NOMO-1 (cell line): ENCODE measurements at regions not wholly inside any gene's neighbourhood (a gene's known extent, or its start where the extent isn't known, plus 50 kb on each side); places are given as distances from the start of the nearest gene placed in this dataset.

ENCODE experiments used
- DNase-seq, 2 experiments: peaks; one replicate each; lab custom pipeline; 2025; ENCODE audit not compliant: unreplicated experiment in 2 of 2; lab: John Stamatoyannopoulos, UW

DNA sequence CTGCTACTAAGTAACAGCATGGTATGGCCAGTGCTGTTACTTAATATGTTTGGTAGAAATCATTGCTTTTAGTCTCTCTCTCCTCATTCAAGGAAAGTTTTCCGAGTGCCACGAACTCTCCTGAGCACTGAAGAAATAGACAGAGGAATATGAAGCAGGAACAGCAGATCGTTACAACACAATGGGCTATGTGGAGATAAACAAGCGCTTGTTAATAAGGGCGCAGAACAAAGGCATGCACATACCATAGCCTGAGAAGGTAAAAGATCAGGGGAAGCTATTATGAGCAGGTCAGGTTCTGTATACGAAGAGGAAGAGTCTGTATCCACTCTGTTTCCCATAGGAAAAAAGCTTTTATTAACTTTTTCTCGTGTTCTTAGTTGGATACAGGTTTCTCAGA, 156.2 kb upstream of the CPNE8 start:
- no peak for DNase-seq

DNA sequence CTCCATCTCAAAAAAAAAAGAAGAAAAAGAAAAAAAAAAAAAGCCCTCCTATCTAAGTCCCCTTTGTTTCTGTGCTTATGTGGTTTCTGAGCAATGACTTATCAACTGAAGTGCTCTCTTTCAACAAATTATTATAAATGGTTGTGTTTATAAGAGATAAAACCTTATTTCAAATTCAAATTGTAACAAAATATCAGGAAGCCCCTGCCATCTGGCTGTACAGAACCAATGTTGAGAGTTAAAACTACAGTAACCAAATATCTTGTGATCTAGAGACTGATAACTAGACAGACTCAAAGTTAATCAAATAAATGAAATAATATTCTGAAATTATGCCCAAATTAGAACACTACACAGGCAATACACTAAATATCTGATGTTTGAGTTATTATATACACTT, 143.0 kb upstream of the CPNE8 start:
- no peak for DNase-seq

DNA sequence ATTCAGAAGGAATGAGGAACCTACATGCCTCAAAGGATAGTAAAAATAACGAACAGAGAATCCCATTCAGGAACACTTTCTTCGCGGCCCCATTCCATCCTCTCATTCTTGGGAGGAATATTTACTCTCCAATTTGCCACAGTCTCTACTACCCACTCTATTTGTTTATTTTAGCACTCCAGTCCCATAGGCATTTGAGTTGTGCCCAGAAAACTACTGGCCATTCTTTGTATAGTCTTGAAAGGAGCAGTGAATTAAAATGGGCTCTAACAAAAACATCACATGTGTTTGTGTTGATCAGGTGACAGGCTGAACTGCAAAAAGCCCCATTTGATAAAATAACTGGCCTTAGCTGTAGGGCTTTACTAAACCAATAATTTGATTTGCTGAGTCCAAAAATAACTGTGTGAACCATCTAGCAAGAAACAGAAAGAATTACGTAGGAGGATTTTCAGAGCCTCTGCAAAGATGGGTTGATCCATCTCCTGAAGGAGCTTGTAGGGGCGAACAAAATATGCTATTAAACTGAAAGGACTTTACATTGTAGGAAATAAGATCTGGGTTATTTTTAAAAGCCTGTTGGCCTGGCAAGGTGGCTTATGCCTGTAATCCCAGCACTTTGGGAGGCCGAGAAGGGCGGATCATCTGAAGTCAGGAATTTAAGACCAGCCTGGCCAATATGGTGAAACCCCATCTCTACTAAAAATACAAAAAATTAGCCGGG, 142.3 kb upstream of the CPNE8 start:
- no peak for DNase-seq

DNA sequence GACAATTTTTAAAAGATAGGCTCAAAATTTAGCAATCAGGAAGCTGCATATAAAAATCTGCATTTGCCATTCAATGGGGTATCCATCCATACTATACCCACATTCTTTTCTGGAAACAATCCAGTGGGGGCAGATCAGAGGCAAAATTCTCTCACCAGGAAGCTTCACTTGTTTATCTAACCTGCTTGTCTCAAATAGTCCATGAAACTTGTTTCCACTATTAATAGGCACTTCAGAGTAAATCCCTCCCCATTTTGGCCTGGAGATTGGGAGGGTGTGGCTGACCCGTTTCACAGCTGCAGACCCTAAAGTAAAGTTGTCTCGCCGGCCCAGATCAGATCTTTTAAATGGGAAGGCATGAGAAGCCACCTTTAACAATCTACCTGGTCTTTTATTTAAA, 139.4 kb upstream of the CPNE8 start:
- no peak for DNase-seq

DNA sequence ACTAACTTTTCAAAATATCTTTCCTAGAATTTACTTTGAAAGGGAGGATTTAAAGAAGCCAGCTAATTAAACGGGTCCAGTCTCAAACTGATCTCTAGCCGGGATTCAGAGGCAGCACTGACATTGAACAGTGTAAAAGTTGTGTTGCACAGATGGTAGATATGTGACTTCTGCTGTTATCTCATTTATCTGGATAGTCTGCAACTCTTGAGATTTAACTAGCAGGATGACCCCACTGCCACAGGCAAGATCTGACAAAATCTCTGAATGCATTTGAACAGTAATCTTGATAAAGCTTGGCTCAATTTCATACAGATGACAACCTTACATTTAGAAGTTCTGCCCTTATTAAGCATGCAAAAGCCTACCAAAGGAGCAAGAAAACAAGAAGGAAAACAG, 138.0 kb upstream of the CPNE8 start:
- no peak for DNase-seq

DNA sequence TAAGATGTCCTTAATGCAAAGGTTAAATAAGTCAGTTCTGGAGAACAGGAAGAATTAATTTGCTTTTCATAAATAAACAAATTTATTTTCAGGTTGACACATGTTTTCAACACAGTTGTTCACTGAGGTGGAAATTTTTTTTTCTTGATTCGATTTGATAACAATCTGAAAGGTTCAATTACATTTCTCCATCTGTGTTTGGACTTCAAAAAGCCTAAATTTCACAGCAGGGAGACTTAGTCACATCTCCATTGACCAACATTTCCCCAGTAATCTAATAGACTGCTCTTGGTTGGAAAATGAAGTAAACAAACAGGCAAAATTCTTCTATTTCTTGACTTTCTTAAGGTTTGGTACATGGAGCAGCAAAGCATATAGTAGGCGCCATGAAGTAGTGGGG, 134.9 kb upstream of the CPNE8 start:
- DNase-seq: no peak

DNA sequence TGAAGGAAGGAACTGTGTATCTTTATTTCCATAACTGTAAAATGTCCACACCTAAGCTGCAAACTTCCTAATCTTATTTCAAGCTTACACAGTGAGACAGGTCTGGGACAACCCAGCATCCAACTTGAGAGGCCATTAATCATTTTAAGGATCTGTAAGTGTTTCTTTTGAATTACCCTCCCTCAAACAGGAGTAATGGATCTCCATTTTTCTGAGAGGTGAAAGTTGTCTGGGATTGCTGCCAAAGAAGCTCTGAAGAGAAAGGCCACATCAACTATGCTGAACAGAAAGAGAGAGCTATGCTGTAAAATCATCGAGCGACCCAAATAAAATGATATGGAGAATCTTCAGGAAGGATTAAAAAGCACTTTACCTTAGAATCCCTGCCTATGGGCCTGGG, 131.7 kb upstream of the CPNE8 start:
- DNase-seq: no peak

DNA sequence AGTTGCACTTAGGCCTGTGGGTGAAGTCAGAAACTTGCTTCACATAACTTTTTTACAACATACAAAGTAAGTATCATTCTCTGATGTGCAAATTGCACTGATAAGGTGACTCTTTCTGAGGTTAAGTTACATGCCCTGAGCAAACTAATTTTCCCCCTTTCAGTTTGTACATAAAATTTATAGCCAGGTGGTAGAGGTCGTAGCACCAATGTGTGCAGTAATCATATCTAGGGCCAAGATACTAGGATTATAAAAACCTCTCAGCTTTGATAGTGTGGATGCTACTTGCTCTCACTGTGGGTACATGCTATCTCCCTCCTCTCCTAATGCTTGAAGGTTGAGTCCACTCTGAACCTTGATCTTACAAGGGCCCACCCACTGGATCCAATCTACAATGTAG, 130.7 kb upstream of the CPNE8 start:
- no peak for DNase-seq

DNA sequence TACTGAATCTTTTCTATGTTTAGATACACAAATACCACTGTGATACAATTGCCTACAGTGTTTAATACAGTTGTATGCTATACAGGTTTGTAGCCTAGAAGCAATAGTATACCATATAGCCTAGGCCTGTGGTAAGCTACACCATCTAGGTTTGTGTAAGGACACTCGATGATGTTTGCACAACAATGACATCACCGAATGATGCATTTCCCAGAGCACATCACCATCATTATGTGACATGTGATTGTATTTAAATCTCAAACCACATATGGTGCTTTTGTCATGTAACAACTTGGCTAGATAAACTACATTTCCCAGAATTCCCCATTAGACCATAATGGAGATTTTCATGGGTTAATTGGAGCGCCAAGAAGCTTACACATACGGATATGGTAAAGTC, 128.4 kb upstream of the CPNE8 start:
- no peak for DNase-seq

DNA sequence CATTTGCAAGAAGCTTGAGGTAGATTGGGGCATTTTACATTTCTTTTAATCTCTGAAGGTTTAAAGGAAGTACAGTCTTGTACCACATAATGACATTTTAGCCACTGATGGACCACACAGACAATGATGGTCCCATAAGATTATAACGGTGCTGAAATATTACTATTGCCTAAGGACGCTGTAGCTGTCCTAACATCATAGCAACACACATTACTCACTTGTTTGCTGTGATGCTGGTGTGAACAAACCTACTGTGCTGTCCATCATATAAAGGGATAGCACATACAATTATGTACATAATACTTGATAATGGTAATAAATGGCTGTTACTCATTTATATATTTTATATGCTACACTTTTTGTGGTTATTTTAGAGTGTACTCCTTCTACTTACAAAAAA, 127.1 kb upstream of the CPNE8 start:
- DNase-seq: no peak

DNA sequence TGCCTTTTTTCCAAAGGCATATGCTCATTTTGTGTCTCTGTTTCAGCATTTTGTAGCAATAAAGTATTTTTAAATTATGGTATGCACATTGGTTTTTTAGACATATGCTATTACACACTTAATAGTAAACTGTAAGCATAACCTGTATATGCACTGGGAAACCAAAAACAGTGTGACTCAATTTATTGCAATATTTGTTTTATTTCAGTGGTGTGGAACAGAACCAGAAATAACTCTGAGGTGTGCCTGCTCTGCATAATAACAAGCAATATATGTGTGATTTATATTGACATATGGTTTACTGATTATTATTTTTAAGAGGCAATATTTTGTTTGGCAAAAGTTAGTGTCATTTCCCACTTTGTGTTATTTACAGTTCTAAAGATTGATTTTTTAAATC, 126.6 kb upstream of the CPNE8 start:
- no peak for DNase-seq

DNA sequence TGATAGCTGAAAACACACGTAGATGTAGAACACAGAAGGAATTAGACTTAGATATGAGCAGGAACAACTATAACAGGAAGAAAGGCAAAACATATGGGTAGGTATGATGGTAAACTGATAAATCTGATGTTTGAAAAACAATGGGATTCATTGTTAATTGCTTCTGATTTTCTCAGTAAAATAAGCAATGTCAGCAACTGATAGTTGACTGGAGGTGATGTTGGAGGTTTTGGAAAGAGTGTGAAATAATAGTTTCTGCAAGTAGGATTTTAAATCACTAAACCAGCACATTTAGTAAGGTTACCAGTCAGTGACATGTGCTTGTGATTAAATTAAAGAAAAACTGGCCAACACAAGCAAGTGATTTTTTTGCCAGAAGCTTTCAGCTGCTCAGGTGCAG, 123.0 kb upstream of the CPNE8 start:
- no peak for DNase-seq

DNA sequence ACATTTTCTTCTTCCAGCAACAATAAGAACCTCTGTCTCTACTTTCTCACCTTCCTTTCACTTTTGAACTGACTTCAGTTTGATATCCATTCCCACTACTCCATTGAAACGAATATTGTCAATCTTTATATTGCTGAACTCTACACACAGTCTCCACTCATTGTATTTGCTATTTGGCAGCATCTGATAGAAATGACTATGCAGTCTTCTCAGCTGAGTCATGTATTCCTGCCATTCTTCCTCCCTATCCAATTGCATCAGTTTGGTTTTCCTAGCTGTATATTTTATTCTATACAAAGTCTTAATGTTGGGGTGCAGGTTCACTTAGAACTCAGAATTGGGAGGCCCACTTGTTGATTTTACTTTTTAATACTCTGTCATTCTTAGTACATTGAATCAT, 107.5 kb upstream of the CPNE8 start:
- DNase-seq: no peak

DNA sequence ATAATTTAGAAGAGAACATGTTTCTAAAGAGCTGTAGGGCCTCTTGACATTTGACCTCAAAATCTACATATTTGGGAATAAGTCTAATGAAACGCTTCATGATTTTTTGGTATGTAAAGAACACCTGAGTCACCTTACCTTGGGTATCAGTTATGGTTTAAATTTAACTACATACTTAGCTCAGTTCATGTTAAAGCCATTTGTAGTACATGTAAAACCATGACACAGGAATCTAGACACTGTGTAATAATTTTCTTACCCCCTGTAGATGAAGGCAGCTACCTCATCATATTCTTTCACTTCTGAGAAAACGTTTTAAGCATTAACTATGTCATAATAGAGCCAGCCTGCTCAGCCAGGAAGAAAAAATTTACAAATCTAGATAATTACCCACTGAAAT, 105.8 kb upstream of the CPNE8 start:
- no peak for DNase-seq

DNA sequence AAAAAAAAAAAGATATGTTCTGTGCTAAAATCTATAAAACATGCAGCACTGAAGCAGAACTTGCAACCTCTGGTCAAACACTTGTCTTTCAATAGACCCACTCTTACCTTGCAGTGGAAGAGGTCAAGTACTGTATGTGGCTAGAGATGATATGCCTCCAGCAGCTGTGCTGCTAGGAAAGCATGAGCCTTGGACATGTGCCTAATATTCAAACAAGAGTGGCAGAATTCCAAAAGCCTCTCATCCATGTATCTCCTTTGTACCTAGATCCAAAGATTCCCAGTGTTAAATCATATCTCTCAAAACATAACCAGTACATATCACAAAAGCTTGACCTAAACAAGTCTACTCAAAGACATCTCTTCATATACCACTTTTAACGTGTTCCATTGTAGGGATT, 105.0 kb upstream of the CPNE8 start:
- DNase-seq: no peak

DNA sequence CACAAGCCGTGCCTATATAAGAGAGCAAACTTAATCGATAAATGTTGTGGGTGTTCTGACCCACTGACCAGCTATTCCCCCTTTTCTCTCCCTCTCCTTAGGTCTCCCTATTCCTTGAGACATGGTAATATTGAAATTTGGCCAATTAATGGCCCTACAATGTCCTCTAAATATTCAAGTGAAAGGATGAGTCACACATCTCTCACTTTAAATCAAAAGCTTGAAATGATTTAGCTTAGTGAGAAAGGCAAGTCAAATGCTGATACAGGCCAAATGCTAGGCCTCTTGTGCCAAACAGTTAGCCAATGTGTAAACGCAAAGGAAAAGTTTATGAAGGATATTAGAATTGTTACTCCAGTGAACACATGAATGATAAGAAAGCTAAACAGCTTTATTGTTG, 102.2 kb upstream of the CPNE8 start:
- DNase-seq: no peak

DNA sequence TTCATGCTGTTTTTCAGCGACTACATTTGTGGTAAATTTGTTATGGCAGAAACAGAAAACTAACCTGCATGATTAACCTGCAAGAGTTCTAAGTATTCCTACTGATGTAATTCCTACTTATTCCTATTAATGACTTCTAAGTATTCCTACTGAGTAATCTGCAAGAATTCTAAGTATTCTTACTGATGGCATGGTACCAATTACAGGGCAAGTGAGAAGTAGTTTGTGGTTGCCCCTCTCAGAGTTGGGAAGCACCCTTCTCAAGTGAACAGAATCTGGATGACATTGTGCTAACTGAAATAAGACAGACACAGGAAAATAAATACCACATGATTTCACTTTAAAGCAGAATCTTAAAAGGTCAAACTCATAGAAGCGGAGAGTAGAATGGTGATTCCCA, 100.9 kb upstream of the CPNE8 start:
- DNase-seq: no peak

DNA sequence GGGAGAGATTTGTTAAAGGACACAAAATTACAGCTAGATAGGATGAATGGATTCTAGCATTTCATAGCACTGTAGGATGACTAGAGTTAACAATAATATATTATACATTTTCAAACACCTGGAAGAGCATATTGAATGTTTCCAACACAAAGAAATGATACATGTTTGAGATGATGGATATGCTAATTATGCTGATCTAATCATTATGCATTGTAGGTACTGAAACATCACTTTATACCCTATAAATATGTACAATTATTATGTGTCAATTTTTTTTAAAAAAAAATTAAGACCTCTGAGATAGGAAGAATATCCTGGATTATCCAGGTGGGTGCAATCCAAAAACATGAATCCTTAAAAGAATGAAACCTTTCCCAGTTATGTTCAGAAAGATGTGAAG, 100.3 kb upstream of the CPNE8 start:
- DNase-seq: no peak

DNA sequence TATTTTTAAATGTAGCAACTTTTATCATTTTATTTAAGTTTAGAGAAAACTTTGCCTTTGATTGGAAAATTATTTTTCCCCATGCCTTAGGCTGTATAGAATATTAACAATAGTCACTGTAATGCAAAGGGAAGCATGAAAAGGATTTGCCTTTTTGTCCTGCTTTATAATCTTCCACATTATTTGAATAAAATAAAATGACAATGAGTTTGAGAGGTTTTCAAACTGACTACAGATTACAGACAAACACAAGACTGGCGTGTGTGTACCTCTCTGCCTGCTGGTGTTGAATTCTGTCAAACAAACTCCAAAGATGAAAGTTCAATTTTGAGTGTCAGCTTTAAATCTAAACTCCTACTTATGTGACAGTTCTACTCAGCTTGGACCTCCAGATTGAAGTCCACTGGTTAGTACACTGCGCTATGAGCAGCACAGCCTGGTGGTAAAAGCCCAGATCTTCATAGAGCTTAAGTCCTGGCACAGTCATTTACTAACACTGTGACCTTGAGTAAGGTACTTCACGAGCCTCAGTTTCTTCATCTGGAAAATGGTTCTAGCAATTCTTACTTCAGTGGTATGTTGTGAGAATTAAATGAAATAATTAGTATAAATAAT, 98.3 kb upstream of the CPNE8 start:
- DNase-seq: no peak

DNA sequence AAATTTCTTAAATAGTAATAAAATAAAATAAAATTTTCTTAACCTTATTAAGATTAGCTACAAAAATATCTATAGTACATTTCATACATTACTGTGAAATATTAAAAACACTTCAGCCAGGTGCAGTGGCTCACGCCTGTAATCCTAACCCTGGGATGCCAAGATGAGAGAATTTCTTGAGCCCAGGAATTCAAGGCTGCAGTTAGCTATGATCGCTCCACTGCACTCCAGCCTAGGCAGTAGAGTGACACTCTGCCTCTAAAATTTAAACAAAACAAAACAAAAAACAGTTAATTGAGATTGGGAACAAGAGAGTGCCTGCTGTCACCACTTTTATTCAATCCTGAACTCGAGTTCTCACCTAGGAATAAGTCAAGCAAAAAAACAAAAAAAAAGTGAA, 95.0 kb upstream of the CPNE8 start:
- DNase-seq: no peak

DNA sequence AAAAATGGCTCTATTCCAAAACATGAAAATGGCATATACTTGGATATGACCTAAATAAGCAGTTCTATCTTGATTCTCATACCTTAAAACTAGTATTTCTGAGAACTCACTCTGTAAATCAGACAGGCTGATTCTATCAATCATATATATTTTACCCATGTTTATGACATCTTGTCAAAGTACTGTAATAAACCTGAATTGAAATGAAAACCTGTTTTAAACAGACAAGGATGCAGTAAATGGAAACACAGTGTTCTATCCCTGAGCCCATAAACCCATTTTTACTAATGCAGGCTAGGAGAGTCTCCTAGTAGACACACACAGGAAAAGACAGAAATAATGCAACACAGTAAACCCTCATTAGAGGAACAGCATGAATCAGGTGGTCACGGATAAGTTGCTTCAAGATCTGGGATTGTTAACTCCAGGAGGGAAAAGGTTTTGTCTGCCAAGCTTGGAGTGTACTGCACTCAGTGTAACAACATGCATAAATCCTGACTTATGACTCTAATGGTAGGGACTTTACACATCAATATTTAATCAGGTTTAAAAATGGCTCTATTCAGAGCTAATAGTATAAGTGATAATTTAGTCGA, 93.6 kb upstream of the CPNE8 start:
- no peak for DNase-seq

DNA sequence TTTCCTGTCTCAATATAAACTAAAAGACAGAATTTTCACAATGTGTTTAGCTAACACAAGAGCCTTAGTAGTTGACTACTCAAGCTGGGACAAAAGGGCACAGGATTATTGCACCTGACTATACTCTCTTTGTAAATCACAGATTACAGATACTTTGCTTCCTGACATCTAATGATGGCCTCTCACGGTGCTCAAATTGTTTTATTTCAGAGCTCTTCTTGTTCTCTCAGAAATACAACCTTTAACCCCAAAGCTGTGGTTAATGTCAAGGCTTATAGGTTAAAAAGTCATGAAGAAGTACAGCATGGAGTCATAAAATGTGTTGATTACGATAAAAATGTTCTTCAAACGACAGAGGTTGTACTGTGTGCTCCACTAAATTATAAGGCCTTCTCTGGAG, 89.9 kb upstream of the CPNE8 start:
- no peak for DNase-seq

DNA sequence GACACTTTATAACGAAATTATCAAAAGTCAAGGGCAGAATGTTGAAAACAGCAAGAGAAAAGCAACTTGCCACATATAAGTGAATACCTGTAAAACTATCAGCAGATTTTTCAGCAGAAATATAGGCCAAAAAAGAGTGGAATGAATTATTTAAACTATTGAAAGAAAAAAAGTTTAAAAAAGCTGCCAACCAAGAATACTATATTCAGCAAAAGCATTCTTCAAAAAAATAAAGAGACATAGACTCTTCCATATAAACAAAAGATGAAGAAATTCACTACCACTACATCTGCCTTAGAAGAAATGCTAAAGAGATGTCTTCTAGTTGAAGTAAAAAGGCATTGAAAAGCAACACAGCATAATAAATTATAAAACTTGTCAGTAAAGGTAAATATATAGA, 80.6 kb upstream of the CPNE8 start:
- no peak for DNase-seq
